ENCODE measurements at regions not wholly inside any gene's neighbourhood (a gene's known extent, or its start where the extent isn't known, plus 50 kb on each side); places are given as distances from the start of the nearest gene placed in this dataset.

DNA sequence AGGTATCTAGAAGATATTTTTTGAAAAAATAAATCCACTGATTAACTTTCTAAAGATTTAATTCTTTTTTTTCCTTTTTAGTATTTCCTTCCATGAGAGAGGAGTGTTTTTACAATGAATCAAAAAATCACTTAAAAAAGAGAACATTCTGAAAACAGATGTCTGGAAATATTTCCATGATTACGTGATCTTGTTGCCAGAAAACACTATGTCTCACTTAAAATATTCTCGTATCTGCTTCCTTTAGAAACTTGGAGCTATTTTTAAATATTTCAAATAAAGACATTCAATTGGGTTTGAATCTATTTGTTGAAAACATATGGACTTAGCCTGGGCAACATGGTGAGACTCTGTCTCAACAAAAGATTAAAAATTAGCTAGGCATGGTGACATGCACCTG is 232.8 kb upstream of the RASGEF1B start:
- dilution Hi-C loops (cut with MboI; ENCODE audit: extremely low pct_ligation_motif_present, low sequenced_read_pairs), result no loop called here
- FAIRE-seq, result no peak
- no peak overlapping the region for H3K27ac ChIP-seq (ENCODE audit: control insufficient read depth, insufficient read depth, low read length)

DNA sequence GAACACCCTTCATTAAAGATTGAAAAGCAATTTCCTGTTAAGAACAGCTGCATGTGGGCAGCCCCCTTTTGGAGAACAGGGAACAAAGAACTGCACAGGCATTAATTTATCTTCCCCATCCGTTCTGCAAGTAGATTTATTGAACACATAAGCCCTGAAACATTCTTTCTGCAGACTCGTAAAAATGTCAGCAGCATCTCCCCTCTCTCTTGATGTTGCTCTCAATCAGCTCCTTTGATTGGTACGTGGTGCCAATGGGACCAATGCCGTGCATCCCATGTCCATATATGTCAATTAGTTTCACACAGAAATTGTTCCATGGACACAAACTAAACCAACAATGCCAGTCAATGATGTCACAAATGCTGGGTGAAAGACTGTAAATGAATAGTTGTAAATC is 228.5 kb upstream of the RASGEF1B start:
- no peak overlapping the region for H3K27ac ChIP-seq (ENCODE audit: control insufficient read depth, insufficient read depth, low read length)
- no peak for TF ChIP-seq EZH2 (IDR thresholded peaks at IDR 0.05; ENCODE audit: low read length)
- TF ChIP-seq, protein P1, sequence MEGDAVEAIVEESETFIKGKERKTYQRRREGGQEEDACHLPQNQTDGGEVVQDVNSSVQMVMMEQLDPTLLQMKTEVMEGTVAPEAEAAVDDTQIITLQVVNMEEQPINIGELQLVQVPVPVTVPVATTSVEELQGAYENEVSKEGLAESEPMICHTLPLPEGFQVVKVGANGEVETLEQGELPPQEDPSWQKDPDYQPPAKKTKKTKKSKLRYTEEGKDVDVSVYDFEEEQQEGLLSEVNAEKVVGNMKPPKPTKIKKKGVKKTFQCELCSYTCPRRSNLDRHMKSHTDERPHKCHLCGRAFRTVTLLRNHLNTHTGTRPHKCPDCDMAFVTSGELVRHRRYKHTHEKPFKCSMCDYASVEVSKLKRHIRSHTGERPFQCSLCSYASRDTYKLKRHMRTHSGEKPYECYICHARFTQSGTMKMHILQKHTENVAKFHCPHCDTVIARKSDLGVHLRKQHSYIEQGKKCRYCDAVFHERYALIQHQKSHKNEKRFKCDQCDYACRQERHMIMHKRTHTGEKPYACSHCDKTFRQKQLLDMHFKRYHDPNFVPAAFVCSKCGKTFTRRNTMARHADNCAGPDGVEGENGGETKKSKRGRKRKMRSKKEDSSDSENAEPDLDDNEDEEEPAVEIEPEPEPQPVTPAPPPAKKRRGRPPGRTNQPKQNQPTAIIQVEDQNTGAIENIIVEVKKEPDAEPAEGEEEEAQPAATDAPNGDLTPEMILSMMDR (optimal IDR thresholded peaks at IDR 0.05 in 1 of 3, IDR thresholded peaks at IDR 0.05 in 1 of 3, conservative IDR thresholded peaks at IDR 0.05 in 1 of 3; ENCODE audit: extremely low read depth in 1 of 3, insufficient read depth in 2 of 3, low read length in 3 of 3), result no peak
- H3K36me3 ChIP-seq (ENCODE audit: control insufficient read depth in 2 of 2, extremely low read depth in 1 of 2, insufficient read depth in 2 of 2, low read length in 2 of 2), result no peaks in the 10 kb centered on the region
- no peak overlapping the region for H3K9ac ChIP-seq (ENCODE audit: control insufficient read depth, extremely low read depth, insufficient read depth, low read length)
- no peak for FAIRE-seq
- H2AFZ ChIP-seq (ENCODE audit: control insufficient read depth, low read length), result no peak overlapping the region
- H3K4me1 ChIP-seq (ENCODE audit: control insufficient read depth, extremely low read depth, insufficient read depth, low read length), result no peaks in the 10 kb centered on the region
- dilution Hi-C loops (cut with MboI; ENCODE audit: extremely low pct_ligation_motif_present, low sequenced_read_pairs), result no loop called here
- H3K4me3 ChIP-seq (ENCODE audit: control insufficient read depth in 2 of 3, extremely low read depth in 1 of 3, insufficient read depth in 2 of 3, low read depth in 1 of 3, low read length in 3 of 3), result no peak overlapping the region
- H3K27me3 ChIP-seq (ENCODE audit: control insufficient read depth, extremely low read depth, insufficient read depth, low read length), result no peaks in the 10 kb centered on the region
- H3K4me2 ChIP-seq (ENCODE audit: control insufficient read depth, extremely low read depth, insufficient read depth, low read depth, low read length), result no peak overlapping the region
- no peaks in the 10 kb centered on the region for H3K79me2 ChIP-seq (ENCODE audit: control insufficient read depth, insufficient read depth, low read length)
- no peaks in the 10 kb centered on the region for H3K9me1 ChIP-seq (ENCODE audit: control insufficient read depth, extremely low read depth, insufficient read depth, low read length)
- no peak for DNase-seq (ENCODE audit: low read depth, low spot score)
- no peaks in the 10 kb centered on the region for H4K20me1 ChIP-seq (ENCODE audit: control insufficient read depth, extremely low read depth, insufficient read depth, low read length)
- no peaks in the 10 kb centered on the region for H3K9me3 ChIP-seq (ENCODE audit: control insufficient read depth, low read depth, low read length)

More for the DNA sequence above, 232.8 kb upstream of the RASGEF1B start:
- H3K27me3 ChIP-seq (ENCODE audit: control insufficient read depth, extremely low read depth, insufficient read depth, low read length), result no peaks in the 10 kb centered on the region
- no peaks in the 10 kb centered on the region for H3K9me3 ChIP-seq (ENCODE audit: control insufficient read depth, low read depth, low read length)
- no peak overlapping the region for H3K4me2 ChIP-seq (ENCODE audit: control insufficient read depth, extremely low read depth, insufficient read depth, low read depth, low read length)
- no peak overlapping the region for H3K4me3 ChIP-seq (ENCODE audit: control insufficient read depth in 2 of 3, extremely low read depth in 1 of 3, insufficient read depth in 2 of 3, low read depth in 1 of 3, low read length in 3 of 3)
- TF ChIP-seq, protein P1 (optimal IDR thresholded peaks at IDR 0.05 in 1 of 3, IDR thresholded peaks at IDR 0.05 in 1 of 3, conservative IDR thresholded peaks at IDR 0.05 in 1 of 3; ENCODE audit: extremely low read depth in 1 of 3, insufficient read depth in 2 of 3, low read length in 3 of 3), result no peak
- TF ChIP-seq EZH2 (IDR thresholded peaks at IDR 0.05; ENCODE audit: low read length), result no peak
- no peaks in the 10 kb centered on the region for H3K79me2 ChIP-seq (ENCODE audit: control insufficient read depth, insufficient read depth, low read length)
- H4K20me1 ChIP-seq (ENCODE audit: control insufficient read depth, extremely low read depth, insufficient read depth, low read length), result no peaks in the 10 kb centered on the region
- H3K4me1 ChIP-seq (ENCODE audit: control insufficient read depth, extremely low read depth, insufficient read depth, low read length), result no peaks in the 10 kb centered on the region
- no peaks in the 10 kb centered on the region for H3K9me1 ChIP-seq (ENCODE audit: control insufficient read depth, extremely low read depth, insufficient read depth, low read length)
- no peak overlapping the region for H2AFZ ChIP-seq (ENCODE audit: control insufficient read depth, low read length)
- no peaks in the 10 kb centered on the region for H3K36me3 ChIP-seq (ENCODE audit: control insufficient read depth in 2 of 2, extremely low read depth in 1 of 2, insufficient read depth in 2 of 2, low read length in 2 of 2)
- DNase-seq (ENCODE audit: low read depth, low spot score), result no peak
- H3K9ac ChIP-seq (ENCODE audit: control insufficient read depth, extremely low read depth, insufficient read depth, low read length), result no peak overlapping the region

Data from keratinocyte (primary cell).